Liver (tissue), 8 donors: ENCODE measurements at regions not wholly inside any gene's neighbourhood (a gene's known extent, or its start where the extent isn't known, plus 50 kb on each side); places are given as distances from the start of the nearest gene placed in this dataset.

Source experiments
- DNase-seq: peaks from one replicate; pipeline ENCODE4 v3.0.0-alpha.2; 2017; ENCODE audit warnings: low spot score
- H3K27ac ChIP-seq, 2 donors: one replicate each; pipeline ENCODE4 v1.7.0; 2013; ENCODE audit warnings: inconsistent platforms in 2 of 2, low read length in 2 of 2, control low read depth in 1 of 2, low read depth in 1 of 2, mild to moderate bottlenecking in 1 of 2
- H3K27me3 ChIP-seq, 4 donors: one replicate each; pipeline versions ENCODE4 v1.6.1 to v1.7.0; 2013; ENCODE audit warnings: low read length in 3 of 4, inconsistent platforms in 1 of 4, mild to moderate bottlenecking in 1 of 4, moderate library complexity in 1 of 4; ENCODE audit not compliant: control insufficient read depth in 4 of 4, insufficient read depth in 4 of 4
- H3K36me3 ChIP-seq, 4 donors: one replicate each; pipeline versions ENCODE4 v1.6.1 to v1.7.0; 2013; ENCODE audit warnings: low read length in 3 of 4, mild to moderate bottlenecking in 3 of 4, low read depth in 1 of 4, moderate library complexity in 1 of 4; ENCODE audit not compliant: control insufficient read depth in 4 of 4, insufficient read depth in 3 of 4
- H3K4me1 ChIP-seq, 4 donors: one replicate each; pipeline versions ENCODE4 v1.6.1 to v1.7.0; 2013; ENCODE audit warnings: low read length in 3 of 4, mild to moderate bottlenecking in 3 of 4, moderate library complexity in 1 of 4; ENCODE audit not compliant: control insufficient read depth in 4 of 4, insufficient read depth in 4 of 4
- H3K4me3 ChIP-seq, 3 donors: one replicate each; pipeline versions ENCODE4 v1.6.1 to v1.7.0; 2013; ENCODE audit warnings: low read length in 3 of 3, control low read depth in 1 of 3, low read depth in 1 of 3, mild to moderate bottlenecking in 1 of 3
- H3K9ac ChIP-seq, 2 donors: one replicate each; pipeline ENCODE4 v1.7.0; 2013; ENCODE audit warnings: low read length in 2 of 2, mild to moderate bottlenecking in 2 of 2, moderate library complexity in 2 of 2, control low read depth in 1 of 2, low read depth in 1 of 2
- H3K9me3 ChIP-seq, 4 donors: one replicate each; pipeline versions ENCODE4 v1.6.1 to v1.7.0; 2013; ENCODE audit warnings: low read length in 3 of 4; ENCODE audit not compliant: control insufficient read depth in 4 of 4
- ATF3 ChIP-seq: IDR thresholded peaks from 2 replicates; pipeline ENCODE4 v1.6.1; 2016; ENCODE audit warnings: antibody characterized with exemption
- CTCF ChIP-seq: fragments of 150-350 bp; IDR thresholded peaks from 2 replicates; pipeline ENCODE4 v1.5.1; 2017; ENCODE audit warnings: improper control_type of control experiment, low read depth, low read length; ENCODE audit not compliant: missing input control
- EGR1 ChIP-seq, 2 donors: IDR thresholded peaks; 2 replicates each; pipeline ENCODE4 v1.6.1; 2016 to 2018; ENCODE audit warnings: antibody characterized with exemption in 2 of 2, low read depth in 2 of 2
- FOXA1 ChIP-seq: IDR thresholded peaks from 2 replicates; pipeline ENCODE4 v1.6.1; 2016; ENCODE audit warnings: antibody characterized with exemption
- FOXA2 ChIP-seq: IDR thresholded peaks from 2 replicates; pipeline ENCODE4 v1.6.1; 2016; ENCODE audit warnings: antibody characterized with exemption
- GABPA ChIP-seq, 2 donors: IDR thresholded peaks in 1 of 2; conservative IDR thresholded peaks in 1 of 2; 2 replicates each; pipeline ENCODE4 v1.6.1; 2016; ENCODE audit warnings: antibody characterized with exemption in 2 of 2, mild to moderate bottlenecking in 1 of 2, moderate library complexity in 1 of 2
- HNF4A ChIP-seq, 2 donors: conservative IDR thresholded peaks; 2 replicates each; pipeline ENCODE4 v1.6.1; 2016; ENCODE audit warnings: antibody characterized with exemption in 2 of 2, mild to moderate bottlenecking in 2 of 2
- HNF4G ChIP-seq: IDR thresholded peaks from 2 replicates; pipeline ENCODE4 v1.6.1; 2016; ENCODE audit warnings: antibody characterized with exemption
- JUND ChIP-seq, 2 donors: IDR thresholded peaks; 2 replicates each; pipeline ENCODE4 v1.6.1; 2016; ENCODE audit warnings: antibody characterized with exemption in 2 of 2
- MAX ChIP-seq: IDR thresholded peaks from 2 replicates; pipeline ENCODE4 v1.6.1; 2016; ENCODE audit warnings: antibody characterized with exemption
- NR2F2 ChIP-seq: IDR thresholded peaks from 2 replicates; pipeline ENCODE4 v1.6.1; 2016; ENCODE audit warnings: antibody characterized with exemption
- REST ChIP-seq: IDR thresholded peaks from 2 replicates; pipeline ENCODE4 v1.6.1; 2016; ENCODE audit warnings: antibody characterized with exemption, mild to moderate bottlenecking
- RXRA ChIP-seq, 2 donors: IDR thresholded peaks; 2 replicates each; pipeline ENCODE4 v1.6.1; 2017 to 2018; ENCODE audit warnings: antibody characterized with exemption in 2 of 2, mild to moderate bottlenecking in 1 of 2
- SP1 ChIP-seq: IDR thresholded peaks from 2 replicates; pipeline ENCODE4 v1.6.1; 2018; ENCODE audit warnings: antibody characterized with exemption, mild to moderate bottlenecking
- TAF1 ChIP-seq: conservative IDR thresholded peaks from 2 replicates; pipeline ENCODE4 v1.6.1; 2016; ENCODE audit warnings: antibody characterized with exemption, mild to moderate bottlenecking
- YY1 ChIP-seq: IDR thresholded peaks from 2 replicates; pipeline ENCODE4 v1.6.1; 2016; ENCODE audit warnings: antibody characterized with exemption, mild to moderate bottlenecking
- ZBTB33 ChIP-seq: IDR thresholded peaks from 2 replicates; pipeline ENCODE4 v1.6.1; 2016; ENCODE audit warnings: antibody characterized with exemption
- WGBS: extraction: QIAGEN DNeasy Blood & Tissue Kit; methylation state at CpG from one replicate; pipeline ENCODE4 v1.1.7; 2013; 5-methylcytosine and 5-hydroxymethylcytosine counted together
- donor health status: healthy.
- donor health status: healthy.
- donor health status: healthy.
- donor health status: healthy.
- donor health status: healthy.

GRCh38 chr1:185568155-185569123, 165.8 kb upstream of the HMCN1 start:
- WGBS: 80% methylated on average over 3 of the region's 3 CpGs
- Histone ChIP-seq H3K4me3 (no peak overlapping the region), H3K9me3 (no peaks in the 10 kb centered on the region), H3K27ac (no peak overlapping the region), H3K4me1 (peaks cover 0 to 5% (median under 1%) of the 10 kb centered on the region in 4 donors), H3K36me3 (no peaks in the 10 kb centered on the region), H3K9ac (no peak overlapping the region), H3K27me3 (no peaks in the 10 kb centered on the region)
- no peak for DNase-seq
- TF ChIP-seq ZBTB33 (no peak), SP1 (no peak), MAX (no peak), FOXA2 (no peak), HNF4G (no peak)

GRCh38 chr1:185567440-185567839, 166.8 kb upstream of the HMCN1 start:
- DNase-seq: no peak
- no peak overlapping the region for H3K27ac ChIP-seq
- H3K36me3 ChIP-seq: no peaks in the 10 kb centered on the region
- H3K4me3 ChIP-seq: no peak overlapping the region
- no peaks in the 10 kb centered on the region for H3K27me3 ChIP-seq
- H3K4me1 ChIP-seq: peaks cover 0 to 5% (median under 1%) of the 10 kb centered on the region in 4 donors
- WGBS: 50% methylated on average over 2 of the region's 2 CpGs
- H3K9ac ChIP-seq: no peak overlapping the region
- no peaks in the 10 kb centered on the region for H3K9me3 ChIP-seq
- no peak for TF ChIP-seq CTCF
- TF ChIP-seq NR2F2: no peak
- TF ChIP-seq GABPA (IDR thresholded peaks at IDR 0.05 in 1 of 2, conservative IDR thresholded peaks at IDR 0.05 in 1 of 2): no peak
- no peak for TF ChIP-seq ATF3
- TF ChIP-seq TAF1: no peak
- TF ChIP-seq FOXA2: no peak
- TF ChIP-seq HNF4A (conservative IDR thresholded peaks at IDR 0.05): no peak
- no peak for TF ChIP-seq FOXA1
- no peak for TF ChIP-seq ZBTB33
- no peak for TF ChIP-seq YY1
- no peak for TF ChIP-seq JUND (IDR thresholded peaks at IDR 0.05)
- no peak for TF ChIP-seq REST
- no peak for TF ChIP-seq MAX
- TF ChIP-seq SP1: no peak
- TF ChIP-seq RXRA (IDR thresholded peaks at IDR 0.05): no peak
- no peak for TF ChIP-seq EGR1 (IDR thresholded peaks at IDR 0.05; ENCODE audit: low read depth in 2 of 2)
